ENCODE measurements at regions not wholly inside any gene's neighbourhood (a gene's known extent, or its start where the extent isn't known, plus 50 kb on each side); places are given as distances from the start of the nearest gene placed in this dataset.

GRCh38 chr5:5764246-5764645 is 341.8 kb downstream of the ICE1 start:
- H3K27me3 ChIP-seq (ENCODE audit: control insufficient read depth, insufficient read depth, low read length, poor library complexity, severe bottlenecking), result no peaks in the 10 kb centered on the region
- Mint-ChIP-seq H3K9me3 (no peaks in the 10 kb centered on the region), H3K4me3 (no peak overlapping the region), H3K27ac (no peak overlapping the region), H3K36me3 (ENCODE audit: low read depth) (no peaks in the 10 kb centered on the region), H3K27me3 (ENCODE audit: insufficient read depth) (no peaks in the 10 kb centered on the region), H3K4me1 (no peaks in the 10 kb centered on the region)
- TF ChIP-seq CTCF (conservative IDR thresholded peaks at IDR 0.05), result no peak
- no peak overlapping the region for H3K4me3 ChIP-seq (ENCODE audit: low read length)
- H3K9me3 ChIP-seq (ENCODE audit: control insufficient read depth, low read length), result no peaks in the 10 kb centered on the region
- H3K27ac ChIP-seq (ENCODE audit: low read depth, low read length), result no peak overlapping the region
- no peaks in the 10 kb centered on the region for H3K36me3 ChIP-seq (ENCODE audit: control insufficient read depth, insufficient read depth, low read length)
- H3K4me1 ChIP-seq (ENCODE audit: control insufficient read depth, insufficient read depth, low read length), result no peaks in the 10 kb centered on the region
- no peak overlapping the region for H3K9ac ChIP-seq (ENCODE audit: extremely low read depth, low read length, poor library complexity, severe bottlenecking)
- DNase-seq, result no peak
- 86 to 92% methylated on average over 1 to 4 of the region's 4 CpGs for whole genome bisulfite sequencing, 2 experiments (ENCODE audit: insufficient coverage in 1 of 2, insufficient read length in 1 of 2)

DNA sequence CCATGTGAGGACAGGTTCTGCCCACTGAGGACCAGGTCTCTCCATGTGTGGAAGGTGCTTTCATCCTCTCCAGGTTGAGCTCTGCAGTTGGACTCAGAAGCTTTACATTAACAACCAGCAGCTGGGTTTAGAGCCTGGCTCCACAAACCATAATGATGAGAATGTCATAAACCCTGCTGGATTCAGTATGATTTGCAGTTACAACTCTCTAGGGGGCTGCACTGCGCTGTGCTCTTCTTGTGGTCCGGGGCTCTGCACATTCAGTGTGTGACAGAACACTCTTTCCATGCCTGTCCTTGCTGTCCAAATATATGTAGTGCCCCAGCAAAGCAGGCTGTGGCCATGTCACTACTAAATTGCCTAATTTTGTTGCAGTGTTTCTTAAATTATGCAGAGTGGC is 334.3 kb downstream of the ICE1 start:
- Mint-ChIP-seq H3K9me3 (no peaks in the 10 kb centered on the region), H3K27ac (no peak overlapping the region), H3K4me3 (no peak overlapping the region), H3K4me1 (no peaks in the 10 kb centered on the region), H3K27me3 (ENCODE audit: insufficient read depth) (no peaks in the 10 kb centered on the region), H3K36me3 (ENCODE audit: low read depth) (no peaks in the 10 kb centered on the region)
- H3K36me3 ChIP-seq (ENCODE audit: control insufficient read depth, insufficient read depth, low read length), result no peaks in the 10 kb centered on the region
- DNase-seq, result no peak
- no peak overlapping the region for H3K4me3 ChIP-seq (ENCODE audit: low read length)
- no peak for TF ChIP-seq CTCF (conservative IDR thresholded peaks at IDR 0.05)
- H3K4me1 ChIP-seq (ENCODE audit: control insufficient read depth, insufficient read depth, low read length), result no peaks in the 10 kb centered on the region
- H3K27me3 ChIP-seq (ENCODE audit: control insufficient read depth, insufficient read depth, low read length, poor library complexity, severe bottlenecking), result no peaks in the 10 kb centered on the region
- no peaks in the 10 kb centered on the region for H3K9me3 ChIP-seq (ENCODE audit: control insufficient read depth, low read length)
- no peak overlapping the region for H3K9ac ChIP-seq (ENCODE audit: extremely low read depth, low read length, poor library complexity, severe bottlenecking)
- no peak overlapping the region for H3K27ac ChIP-seq (ENCODE audit: low read depth, low read length)
- WGBS, 2 experiments (ENCODE audit: insufficient coverage in 1 of 2, insufficient read length in 1 of 2), result 90 to 93% methylated on average over 1 to 2 of the region's 2 CpGs

DNA sequence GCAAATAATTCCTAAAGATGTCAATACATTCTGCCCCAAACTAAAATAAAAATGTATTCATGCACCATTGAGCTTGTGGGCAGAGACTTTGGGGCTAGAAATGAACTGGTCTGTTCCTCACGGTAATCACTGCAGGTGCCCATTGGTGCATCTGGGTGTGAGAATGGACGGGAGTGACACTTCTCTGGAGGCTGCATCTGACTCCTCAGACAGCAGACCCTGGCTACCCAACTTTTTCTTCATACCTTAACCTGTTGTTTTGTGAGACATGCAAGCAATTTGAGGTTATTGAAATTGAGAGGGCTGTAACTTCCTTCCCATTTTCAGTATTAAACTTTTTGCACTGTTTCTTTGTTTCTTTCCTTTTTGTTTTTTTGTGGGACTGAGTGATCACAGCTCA is 333.4 kb downstream of the ICE1 start:
- Mint-ChIP-seq H3K4me3 (no peak overlapping the region), H3K36me3 (ENCODE audit: low read depth) (no peaks in the 10 kb centered on the region), H3K9me3 (no peaks in the 10 kb centered on the region), H3K27me3 (ENCODE audit: insufficient read depth) (no peaks in the 10 kb centered on the region), H3K27ac (no peak overlapping the region), H3K4me1 (no peaks in the 10 kb centered on the region)
- Histone ChIP-seq H3K4me1 (ENCODE audit: control insufficient read depth, insufficient read depth, low read length) (no peaks in the 10 kb centered on the region), H3K4me3 (ENCODE audit: low read length) (no peak overlapping the region), H3K27ac (ENCODE audit: low read depth, low read length) (no peak overlapping the region), H3K27me3 (ENCODE audit: control insufficient read depth, insufficient read depth, low read length, poor library complexity, severe bottlenecking) (no peaks in the 10 kb centered on the region), H3K36me3 (ENCODE audit: control insufficient read depth, insufficient read depth, low read length) (no peaks in the 10 kb centered on the region), H3K9ac (ENCODE audit: extremely low read depth, low read length, poor library complexity, severe bottlenecking) (no peak overlapping the region), H3K9me3 (ENCODE audit: control insufficient read depth, low read length) (no peaks in the 10 kb centered on the region)
- DNase-seq, result no peak
- 90 to 93% methylated on average over 2 of the region's 2 CpGs for WGBS, 2 experiments (ENCODE audit: insufficient coverage in 1 of 2, insufficient read length in 1 of 2)
- no peak for TF ChIP-seq CTCF (conservative IDR thresholded peaks at IDR 0.05)
